GM12865 (cell line): ENCODE measurements at regions not wholly inside any gene's neighbourhood (a gene's known extent, or its start where the extent isn't known, plus 50 kb on each side); places are given as distances from the start of the nearest gene placed in this dataset.

ENCODE experiments used
- DNase-seq: peaks from one replicate; pipeline ENCODE4 v3.0.0; 2010; ENCODE audit warnings: low read depth
- H3K4me3 ChIP-seq: 2 replicates; pipeline ENCODE4 v1.5.1; 2011; ENCODE audit warnings: mild to moderate bottlenecking, low read depth, low read length, control low read depth
- TF ChIP-seq, protein P1 (sequence below): IDR thresholded peaks from 2 replicates; pipeline ENCODE4 v1.5.1; 2011; ENCODE audit warnings: low read length, control low read depth, low read depth, inconsistent platforms; ENCODE audit not compliant: insufficient read depth; ENCODE audit errors: missing control alignments

DNA sequence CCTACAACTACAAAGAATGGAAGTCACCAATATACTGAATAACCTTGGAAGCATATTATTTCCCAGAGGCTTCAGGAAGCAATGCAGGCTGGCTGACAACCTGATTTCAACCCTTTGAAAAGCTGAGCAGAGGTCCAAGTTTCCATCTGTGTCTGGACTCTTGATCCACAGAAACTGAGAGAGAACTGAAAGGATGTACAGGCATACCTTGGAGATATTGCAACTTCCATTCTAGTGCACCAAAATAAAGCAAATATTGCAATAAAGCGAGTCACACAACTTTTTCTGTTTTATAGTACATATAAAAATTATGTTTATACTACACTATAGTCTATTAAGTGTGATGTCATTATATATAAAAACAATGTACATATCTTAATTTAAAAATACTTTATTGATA, 85.3 kb downstream of the TYW3 start:
- no peak for DNase-seq
- H3K4me3 ChIP-seq: no peak overlapping the region
- TF ChIP-seq, protein P1, sequence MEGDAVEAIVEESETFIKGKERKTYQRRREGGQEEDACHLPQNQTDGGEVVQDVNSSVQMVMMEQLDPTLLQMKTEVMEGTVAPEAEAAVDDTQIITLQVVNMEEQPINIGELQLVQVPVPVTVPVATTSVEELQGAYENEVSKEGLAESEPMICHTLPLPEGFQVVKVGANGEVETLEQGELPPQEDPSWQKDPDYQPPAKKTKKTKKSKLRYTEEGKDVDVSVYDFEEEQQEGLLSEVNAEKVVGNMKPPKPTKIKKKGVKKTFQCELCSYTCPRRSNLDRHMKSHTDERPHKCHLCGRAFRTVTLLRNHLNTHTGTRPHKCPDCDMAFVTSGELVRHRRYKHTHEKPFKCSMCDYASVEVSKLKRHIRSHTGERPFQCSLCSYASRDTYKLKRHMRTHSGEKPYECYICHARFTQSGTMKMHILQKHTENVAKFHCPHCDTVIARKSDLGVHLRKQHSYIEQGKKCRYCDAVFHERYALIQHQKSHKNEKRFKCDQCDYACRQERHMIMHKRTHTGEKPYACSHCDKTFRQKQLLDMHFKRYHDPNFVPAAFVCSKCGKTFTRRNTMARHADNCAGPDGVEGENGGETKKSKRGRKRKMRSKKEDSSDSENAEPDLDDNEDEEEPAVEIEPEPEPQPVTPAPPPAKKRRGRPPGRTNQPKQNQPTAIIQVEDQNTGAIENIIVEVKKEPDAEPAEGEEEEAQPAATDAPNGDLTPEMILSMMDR: no peak

DNA sequence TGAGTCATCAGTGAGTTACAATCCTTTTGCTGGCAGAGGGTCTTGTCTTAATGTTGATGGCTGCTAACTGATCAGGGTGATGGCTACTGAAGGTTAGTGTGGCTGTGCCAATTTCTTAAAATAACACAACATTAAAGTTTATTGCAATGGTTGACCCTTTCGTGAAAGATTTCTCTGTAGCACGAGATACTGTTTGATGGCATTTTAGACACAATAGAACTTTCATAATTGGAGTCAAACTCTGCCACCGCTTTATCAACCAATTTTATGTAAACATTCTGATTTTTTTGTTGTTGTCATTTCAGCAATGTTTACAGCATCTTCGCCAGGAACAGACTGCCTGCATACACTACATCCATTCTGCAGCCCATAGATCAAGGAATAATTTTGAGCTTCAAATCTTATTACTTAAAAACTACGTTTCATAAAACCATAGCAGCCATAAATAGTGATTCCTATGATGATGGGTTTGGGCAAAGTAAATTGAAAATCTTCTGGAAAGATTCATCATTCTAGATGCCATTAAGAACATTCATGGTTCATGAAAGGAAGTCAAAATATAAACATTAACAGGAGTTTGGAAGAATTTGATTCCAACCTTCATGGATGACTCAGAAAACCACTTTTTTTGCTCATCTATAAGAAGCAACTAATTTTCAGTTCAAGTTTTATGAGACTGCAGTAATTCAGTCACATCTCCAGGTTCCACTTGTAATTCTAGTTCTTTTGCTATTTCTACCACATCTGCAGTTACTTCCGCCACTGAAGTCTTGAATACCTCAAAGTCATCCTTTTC, 85.9 kb downstream of the TYW3 start:
- H3K4me3 ChIP-seq: no peak overlapping the region
- TF ChIP-seq, protein P1: no peak
- DNase-seq: no peak

DNA sequence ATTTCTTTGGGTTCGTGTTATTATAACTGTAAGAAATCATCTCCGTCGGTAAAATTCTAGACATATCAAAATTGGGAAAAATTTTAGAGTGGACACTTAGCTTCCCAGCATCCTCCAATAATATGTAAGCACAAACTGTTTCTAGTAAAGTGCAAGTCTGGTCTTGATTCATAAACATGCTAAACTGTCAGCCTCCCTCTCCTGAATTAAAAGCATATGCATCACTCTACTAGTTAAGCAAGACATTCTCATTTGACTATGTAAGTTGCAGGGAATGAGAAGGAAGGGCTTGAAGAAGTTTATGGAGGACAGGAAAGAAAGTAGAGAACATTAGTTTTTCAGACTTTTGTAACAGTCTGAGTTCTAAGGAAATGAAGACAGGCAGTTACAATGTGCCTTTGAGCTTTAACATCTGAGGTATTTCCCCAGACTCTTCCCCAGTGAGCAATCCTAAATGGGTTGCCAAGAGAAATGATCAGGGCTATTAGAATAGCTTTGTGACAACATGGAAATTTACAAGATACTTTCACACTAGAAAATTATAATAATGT, 90.0 kb downstream of the TYW3 start:
- H3K4me3 ChIP-seq: no peak overlapping the region
- TF ChIP-seq, protein P1: no peak
- no peak for DNase-seq

DNA sequence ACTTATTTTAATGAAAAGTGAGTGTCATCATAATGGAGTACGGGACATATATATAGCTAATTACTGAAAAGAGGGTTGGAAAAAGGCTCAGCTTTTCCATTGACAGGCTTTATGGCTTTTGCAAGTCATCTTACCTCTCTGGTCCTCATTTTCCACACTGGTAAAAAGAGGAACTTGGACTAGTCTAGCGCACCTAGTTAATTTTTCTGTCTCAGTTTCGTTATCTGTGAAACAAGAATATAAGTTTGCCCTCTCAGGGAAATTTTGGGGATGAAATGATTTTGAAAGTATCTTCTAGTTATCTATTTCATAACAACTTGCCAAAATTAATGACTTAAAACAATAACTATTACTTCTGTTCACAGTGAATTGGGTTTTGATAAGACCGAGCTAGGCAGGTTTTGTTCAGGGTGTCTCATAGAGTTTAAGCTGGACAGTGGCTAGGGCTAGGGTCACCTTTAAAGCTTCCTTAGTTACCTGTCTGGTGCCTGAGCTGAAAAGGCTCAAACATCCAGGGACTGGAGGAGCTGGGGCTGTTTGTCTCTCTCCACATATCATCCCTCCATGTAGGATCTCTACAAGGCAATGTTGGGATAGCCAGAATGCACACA, 91.7 kb downstream of the TYW3 start:
- peak; percentile 38 for DNase-seq
- H3K4me3 ChIP-seq: no peak overlapping the region
- TF ChIP-seq, protein P1: no peak

DNA sequence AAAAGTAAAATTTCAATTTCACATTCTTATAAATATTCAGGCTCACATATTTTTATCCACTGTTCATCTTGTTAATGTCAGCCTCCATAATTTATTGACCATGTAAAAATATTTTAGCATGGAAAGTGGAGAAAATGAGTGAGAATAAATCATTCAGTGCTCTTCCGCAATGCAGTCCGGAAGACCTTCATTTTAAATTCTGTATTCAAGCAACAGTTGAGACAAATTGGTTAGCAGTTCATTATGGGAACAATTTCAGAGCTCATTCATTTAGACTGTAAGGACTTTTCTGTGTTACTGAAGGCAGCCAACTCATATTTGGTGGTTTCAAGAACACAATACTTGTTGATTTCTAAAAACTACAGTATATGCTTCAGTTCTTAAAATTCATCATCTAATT, 97.8 kb downstream of the TYW3 start:
- no peak for DNase-seq
- TF ChIP-seq, protein P1: no peak
- H3K4me3 ChIP-seq: no peak overlapping the region

DNA sequence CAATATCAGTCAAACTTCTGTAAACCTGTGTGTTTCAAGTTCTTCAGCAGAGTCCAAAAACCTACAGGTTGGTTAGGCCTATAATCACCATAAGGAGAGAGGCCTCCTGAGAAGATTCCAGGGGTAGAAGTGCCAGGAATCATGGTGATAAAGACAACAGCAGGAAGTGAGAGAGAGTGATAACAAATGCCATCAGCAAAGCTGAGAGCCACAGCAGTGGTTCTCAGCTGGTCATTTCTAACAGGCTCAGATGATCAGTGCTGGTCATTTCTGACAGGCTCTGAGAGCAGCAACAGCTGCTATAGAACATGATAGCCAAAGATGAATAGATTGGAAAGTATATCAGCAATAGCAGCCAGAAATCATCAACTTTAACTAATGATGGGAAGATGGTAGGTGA, 101.3 kb downstream of the TYW3 start:
- no peak overlapping the region for H3K4me3 ChIP-seq
- TF ChIP-seq, protein P1: no peak
- DNase-seq: no peak
